ENCODE measurements at regions not wholly inside any gene's neighbourhood (a gene's known extent, or its start where the extent isn't known, plus 50 kb on each side); places are given as distances from the start of the nearest gene placed in this dataset.

GRCh38 chr15:62269504-62269903 is 104.4 kb upstream of the C2CD4B start:
- Histone ChIP-seq H3K4me3 (ENCODE audit: low read depth in 1 of 3, low read length in 3 of 3) (no peak overlapping the region), H3K36me3 (ENCODE audit: control insufficient read depth in 4 of 4, insufficient read depth in 3 of 4, low read depth in 1 of 4, low read length in 3 of 4) (no peaks in the 10 kb centered on the region), H3K9ac (ENCODE audit: low read depth in 1 of 2, low read length in 2 of 2) (no peak overlapping the region), H3K9me3 (ENCODE audit: control insufficient read depth in 4 of 4, low read length in 3 of 4) (peaks cover 0 to 5% (median 3%) of the 10 kb centered on the region in 4 donors), H3K27me3 (ENCODE audit: control insufficient read depth in 4 of 4, insufficient read depth in 4 of 4, low read length in 3 of 4) (no peaks in the 10 kb centered on the region), H3K27ac (ENCODE audit: low read depth in 1 of 2, low read length in 2 of 2) (no peak overlapping the region), H3K4me1 (ENCODE audit: control insufficient read depth in 4 of 4, insufficient read depth in 4 of 4, low read length in 3 of 4) (peaks cover 0 to 1% (median 0%) of the 10 kb centered on the region in 4 donors)
- no peak for DNase-seq (ENCODE audit: low spot score)
- TF ChIP-seq MAX (IDR thresholded peaks at IDR 0.05) (no peak), TAF1 (conservative IDR thresholded peaks at IDR 0.05) (no peak), HNF4A (conservative IDR thresholded peaks at IDR 0.05) (no peak), ZBTB33 (IDR thresholded peaks at IDR 0.05) (no peak), CTCF (IDR thresholded peaks at IDR 0.05; ENCODE audit: low read depth, low read length, missing input control) (no peak), JUND (IDR thresholded peaks at IDR 0.05) (no peak), RAD21 (IDR thresholded peaks at IDR 0.05) (no peak), REST (IDR thresholded peaks at IDR 0.05) (no peak), GABPA (IDR thresholded peaks at IDR 0.05 in 1 of 2, conservative IDR thresholded peaks at IDR 0.05 in 1 of 2) (no peak), SP1 (IDR thresholded peaks at IDR 0.05) (no peak), NR2F2 (IDR thresholded peaks at IDR 0.05) (no peak)
- 94% methylated on average over 5 of the region's 5 CpGs for WGBS

GRCh38 chr15:62270216-62270921 is 105.3 kb upstream of the C2CD4B start:
- H3K9ac ChIP-seq (ENCODE audit: low read depth in 1 of 2, low read length in 2 of 2): no peak overlapping the region
- H3K4me1 ChIP-seq (ENCODE audit: control insufficient read depth in 4 of 4, insufficient read depth in 4 of 4, low read length in 3 of 4): peaks cover 0 to 1% (median 0%) of the 10 kb centered on the region in 4 donors
- no peaks in the 10 kb centered on the region for H3K36me3 ChIP-seq (ENCODE audit: control insufficient read depth in 4 of 4, insufficient read depth in 3 of 4, low read depth in 1 of 4, low read length in 3 of 4)
- no peaks in the 10 kb centered on the region for H3K27me3 ChIP-seq (ENCODE audit: control insufficient read depth in 4 of 4, insufficient read depth in 4 of 4, low read length in 3 of 4)
- 91% methylated on average over 10 of the region's 10 CpGs for WGBS
- H3K27ac ChIP-seq (ENCODE audit: low read depth in 1 of 2, low read length in 2 of 2): no peak overlapping the region
- no peak overlapping the region for H3K4me3 ChIP-seq (ENCODE audit: low read depth in 1 of 3, low read length in 3 of 3)
- H3K9me3 ChIP-seq (ENCODE audit: control insufficient read depth in 4 of 4, low read length in 3 of 4): peaks cover 0 to 5% (median 3%) of the 10 kb centered on the region in 4 donors
- DNase-seq (ENCODE audit: low spot score): no peak
- no peak for TF ChIP-seq FOXA1 (IDR thresholded peaks at IDR 0.05)
- no peak for TF ChIP-seq YY1 (IDR thresholded peaks at IDR 0.05)
- no peak for TF ChIP-seq HNF4A (conservative IDR thresholded peaks at IDR 0.05)
- no peak for TF ChIP-seq TAF1 (conservative IDR thresholded peaks at IDR 0.05)

Data from liver (tissue), 8 donors.